HepG2 (cell line): ENCODE measurements at regions not wholly inside any gene's neighbourhood (a gene's known extent, or its start where the extent isn't known, plus 50 kb on each side); places are given as distances from the start of the nearest gene placed in this dataset.

Experiments used
- ATAC-seq: fragments of 200-7000 bp; cut with Tn5 transposase; 3 replicates; pipeline ENCODE4 v1.9.1; 2020; ENCODE audit warnings: mild to moderate bottlenecking, moderate library complexity
- BruUV-seq: library from RNA; stranded (reverse); fragments of 400-500 nt; replicated peaks from 2 replicates; lab custom pipeline; 2021; lab: Mats Ljungman, UMichigan
- CTCF ChIA-PET: fragments of 300-600 bp; formaldehyde crosslinking; extraction: SDS; loops from one replicate; lab custom pipeline; 2021; ENCODE audit warnings: low total read pairs, inconsistent platforms, low intra/inter-chr PET ratio; lab: Yijun Ruan, JAX
- POLR2A ChIA-PET: fragments of 350-600 bp; sonication (Branson Sonifier 250); formaldehyde crosslinking; loops from one replicate; lab custom pipeline; 2020; ENCODE audit warnings: antibody characterized with exemption, inconsistent platforms; lab: Yijun Ruan, JAX
- DNase-seq: peaks from one replicate; pipeline ENCODE4 v3.0.0-alpha.2; 2015; ENCODE audit warnings: low spot score
- FAIRE-seq: peaks from 3 replicates; lab custom pipeline; 2011; peaks lifted over from hg19 to GRCh38; lab: Jason Lieb, UNC
- H2AFZ ChIP-seq: one replicate; pipeline ENCODE4 v1.6.1; 2011; ENCODE audit warnings: low read length, inconsistent platforms
- H3K27ac ChIP-seq: fragments of 300-600 bp; 3 replicates; pipeline ENCODE4 v1.8.0; 2011; ENCODE audit warnings: mixed run types, mild to moderate bottlenecking, mixed read lengths, low read length, inconsistent platforms; ENCODE audit not compliant: insufficient read depth; ENCODE audit errors: extremely low read length
- H3K27me3 ChIP-seq, 2 experiments: fragments of 200-600 bp in 1 of 2; 2 replicates in 1 of 2; 3 replicates in 1 of 2; pipeline versions ENCODE4 v1.6.0 to v1.8.0; 2011; ENCODE audit warnings: low read length in 2 of 2, mild to moderate bottlenecking in 2 of 2, moderate library complexity in 2 of 2, inconsistent platforms in 1 of 2; ENCODE audit not compliant: insufficient read depth in 2 of 2, control insufficient read depth in 1 of 2
- H3K36me3 ChIP-seq, 2 experiments: fragments of 200-600 bp in 1 of 2; replicated peaks in 1 of 2; 2 replicates in 1 of 2; 3 replicates in 1 of 2; pipeline versions ENCODE4 v1.5.1 to v1.8.0; 2011; ENCODE audit warnings: low read length in 2 of 2, inconsistent platforms in 1 of 2; ENCODE audit not compliant: insufficient read depth in 2 of 2, control insufficient read depth in 1 of 2
- H3K4me1 ChIP-seq: 2 replicates; pipeline ENCODE4 v1.5.1; 2012; ENCODE audit warnings: low read length, inconsistent platforms; ENCODE audit not compliant: insufficient read depth
- H3K4me2 ChIP-seq: 2 replicates; pipeline ENCODE4 v1.6.0; 2011; ENCODE audit warnings: low read depth, low read length, inconsistent platforms
- H3K4me3 ChIP-seq, 3 experiments: fragments of 200-600 bp in 1 of 3; sonication (generic), shearing (Covaris generic) in 1 of 3; replicated peaks in 1 of 3; 2 replicates each; pipeline ENCODE4 v1.5.1; 2011 to 2016; ENCODE audit warnings: low read length in 3 of 3, inconsistent platforms in 2 of 3, low read depth in 2 of 3, mild to moderate bottlenecking in 2 of 3, control low read depth in 1 of 3, mixed read lengths in 1 of 3; ENCODE audit not compliant: insufficient read depth in 1 of 3
- H3K79me2 ChIP-seq: one replicate; pipeline ENCODE4 v1.6.1; 2011; ENCODE audit warnings: low read length, inconsistent platforms; ENCODE audit not compliant: insufficient read depth
- H3K9ac ChIP-seq: 2 replicates; pipeline ENCODE4 v1.6.0; 2011; ENCODE audit warnings: mild to moderate bottlenecking, low read depth, low read length, inconsistent platforms; ENCODE audit not compliant: insufficient read depth
- H3K9me3 ChIP-seq: 2 replicates; pipeline ENCODE4 v1.5.1; 2012; ENCODE audit warnings: mild to moderate bottlenecking, low read length
- H4K20me1 ChIP-seq: 2 replicates; pipeline ENCODE4 v1.6.0; 2011; ENCODE audit warnings: inconsistent platforms, mild to moderate bottlenecking, low read length, moderate library complexity; ENCODE audit not compliant: insufficient read depth
- GABPB1 ChIP-seq: IDR thresholded peaks from 2 replicates; pipeline ENCODE4 v1.6.1; 2016; ENCODE audit warnings: mild to moderate bottlenecking, missing genetic modification reagents, moderate library complexity, missing compliant biosample characterization
- GFI1 ChIP-seq: sonication (generic); formaldehyde crosslinking; IDR thresholded peaks from 2 replicates; pipeline ENCODE4 v1.5.0; 2020; ENCODE audit warnings: missing genetic modification reagents, mild to moderate bottlenecking, borderline replicate concordance
- MXI1 ChIP-seq: IDR thresholded peaks from 3 replicates; pipeline ENCODE4 v1.6.1; 2012; ENCODE audit warnings: low read depth, low read length, inconsistent platforms, borderline replicate concordance
- PHF20 ChIP-seq: sonication (generic); formaldehyde crosslinking; IDR thresholded peaks from 2 replicates; pipeline ENCODE4 v1.5.0; 2020; ENCODE audit warnings: mild to moderate bottlenecking, missing genetic modification reagents
- ZNF510 ChIP-seq: sonication (generic); formaldehyde crosslinking; IDR thresholded peaks from 2 replicates; pipeline ENCODE4 v1.4.0; 2020; ENCODE audit warnings: low read depth, mild to moderate bottlenecking, missing genetic modification reagents
- WGBS: methylation state at CpG from one replicate; pipeline ENCODE4 v1.1.6; 2017; ENCODE audit warnings: low lambda C conversion rate; 5-methylcytosine and 5-hydroxymethylcytosine counted together
- in situ Hi-C: cut with HindIII; loops from 2 replicates; pipeline ENCODE4 v1.10.0; 2017; ENCODE audit warnings: low pct_unique_long_range_greater_than_20kb; ENCODE audit not compliant: extremely low pct_ligation_motif_present
- intact Hi-C: fragments of 100-400 bp; cut with micrococcal nuclease; formaldehyde crosslinking; loops from one replicate; pipeline ENCODE4 v1.10.0; 2022; ENCODE audit not compliant: unreplicated experiment
- TF ChIP-seq, protein P1 (sequence below): fragments of 450-650 bp; IDR thresholded peaks from 2 replicates; pipeline ENCODE4 v1.6.1; 2017
- TF ChIP-seq, protein P2 (sequence below): sonication (generic); formaldehyde crosslinking; IDR thresholded peaks from 2 replicates; pipeline ENCODE4 v1.4.0; 2020; ENCODE audit warnings: missing genetic modification reagents

DNA sequence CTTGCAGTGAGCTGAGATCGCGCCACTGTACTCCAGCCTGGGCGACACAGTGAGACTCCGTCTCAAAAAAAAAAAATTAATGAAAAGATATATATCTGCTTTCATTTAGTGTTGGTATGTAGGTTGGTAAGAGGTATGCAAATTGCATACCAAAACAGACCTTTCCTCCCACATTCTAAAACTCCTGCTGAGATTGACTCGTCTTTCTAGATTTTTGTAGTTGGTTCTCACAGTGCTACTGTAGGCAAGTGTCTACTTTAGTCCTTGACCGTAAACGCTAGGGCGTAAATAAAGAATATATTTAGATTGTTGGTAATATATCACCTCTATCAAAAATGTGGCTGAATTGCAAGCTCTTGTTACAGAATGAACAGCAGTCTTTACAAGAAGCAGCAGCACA is 445.9 kb downstream of the CHSY3 start:
- FAIRE-seq = no peak
- H3K36me3 ChIP-seq = no peaks in the 10 kb centered on the region
- ChIA-PET CTCF (no interaction called here), POLR2A (no interaction called here)
- no peaks in the 10 kb centered on the region for H3K79me2 ChIP-seq
- no peaks in the 10 kb centered on the region for H3K4me1 ChIP-seq
- no peak overlapping the region for H3K4me2 ChIP-seq
- peaks cover 19% of the 10 kb centered on the region; the same call in 1 of the 2 replicates for H3K9me3 ChIP-seq
- no peak overlapping the region for H3K27ac ChIP-seq
- intact Hi-C loops = no loop called here
- TF ChIP-seq, protein P1, sequence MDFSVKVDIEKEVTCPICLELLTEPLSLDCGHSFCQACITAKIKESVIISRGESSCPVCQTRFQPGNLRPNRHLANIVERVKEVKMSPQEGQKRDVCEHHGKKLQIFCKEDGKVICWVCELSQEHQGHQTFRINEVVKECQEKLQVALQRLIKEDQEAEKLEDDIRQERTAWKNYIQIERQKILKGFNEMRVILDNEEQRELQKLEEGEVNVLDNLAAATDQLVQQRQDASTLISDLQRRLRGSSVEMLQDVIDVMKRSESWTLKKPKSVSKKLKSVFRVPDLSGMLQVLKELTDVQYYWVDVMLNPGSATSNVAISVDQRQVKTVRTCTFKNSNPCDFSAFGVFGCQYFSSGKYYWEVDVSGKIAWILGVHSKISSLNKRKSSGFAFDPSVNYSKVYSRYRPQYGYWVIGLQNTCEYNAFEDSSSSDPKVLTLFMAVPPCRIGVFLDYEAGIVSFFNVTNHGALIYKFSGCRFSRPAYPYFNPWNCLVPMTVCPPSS = no peak
- TF ChIP-seq, protein P2, sequence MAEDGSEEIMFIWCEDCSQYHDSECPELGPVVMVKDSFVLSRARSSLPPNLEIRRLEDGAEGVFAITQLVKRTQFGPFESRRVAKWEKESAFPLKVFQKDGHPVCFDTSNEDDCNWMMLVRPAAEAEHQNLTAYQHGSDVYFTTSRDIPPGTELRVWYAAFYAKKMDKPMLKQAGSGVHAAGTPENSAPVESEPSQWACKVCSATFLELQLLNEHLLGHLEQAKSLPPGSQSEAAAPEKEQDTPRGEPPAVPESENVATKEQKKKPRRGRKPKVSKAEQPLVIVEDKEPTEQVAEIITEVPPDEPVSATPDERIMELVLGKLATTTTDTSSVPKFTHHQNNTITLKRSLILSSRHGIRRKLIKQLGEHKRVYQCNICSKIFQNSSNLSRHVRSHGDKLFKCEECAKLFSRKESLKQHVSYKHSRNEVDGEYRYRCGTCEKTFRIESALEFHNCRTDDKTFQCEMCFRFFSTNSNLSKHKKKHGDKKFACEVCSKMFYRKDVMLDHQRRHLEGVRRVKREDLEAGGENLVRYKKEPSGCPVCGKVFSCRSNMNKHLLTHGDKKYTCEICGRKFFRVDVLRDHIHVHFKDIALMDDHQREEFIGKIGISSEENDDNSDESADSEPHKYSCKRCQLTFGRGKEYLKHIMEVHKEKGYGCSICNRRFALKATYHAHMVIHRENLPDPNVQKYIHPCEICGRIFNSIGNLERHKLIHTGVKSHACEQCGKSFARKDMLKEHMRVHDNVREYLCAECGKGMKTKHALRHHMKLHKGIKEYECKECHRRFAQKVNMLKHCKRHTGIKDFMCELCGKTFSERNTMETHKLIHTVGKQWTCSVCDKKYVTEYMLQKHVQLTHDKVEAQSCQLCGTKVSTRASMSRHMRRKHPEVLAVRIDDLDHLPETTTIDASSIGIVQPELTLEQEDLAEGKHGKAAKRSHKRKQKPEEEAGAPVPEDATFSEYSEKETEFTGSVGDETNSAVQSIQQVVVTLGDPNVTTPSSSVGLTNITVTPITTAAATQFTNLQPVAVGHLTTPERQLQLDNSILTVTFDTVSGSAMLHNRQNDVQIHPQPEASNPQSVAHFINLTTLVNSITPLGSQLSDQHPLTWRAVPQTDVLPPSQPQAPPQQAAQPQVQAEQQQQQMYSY (CRISPR knock-in tag) = no peak
- no peak for TF ChIP-seq GABPB1
- no peak for TF ChIP-seq PHF20 (CRISPR knock-in tag)
- TF ChIP-seq MXI1 = no peak
- TF ChIP-seq GFI1 (CRISPR knock-in tag) = no peak
- no peak for TF ChIP-seq ZNF510 (CRISPR knock-in tag)
- TF ChIP-seq, all 625 proteins: peak for 0
- no peaks in the 10 kb centered on the region for H4K20me1 ChIP-seq
- no peak overlapping the region for H3K9ac ChIP-seq
- no peak for DNase-seq
- H2AFZ ChIP-seq = no peak overlapping the region
- BruUV-seq = no TSS peak
- ATAC-seq = no peak
- H3K27me3 ChIP-seq = no peaks in the 10 kb centered on the region
- 81% methylated on average over 8 of the region's 8 CpGs for WGBS
- H3K4me3 ChIP-seq = no peak overlapping the region
- in situ Hi-C loops = no loop called here
